Hematopoietic multipotent progenitor cell (in vitro differentiated cells): ENCODE measurements at regions not wholly inside any gene's neighbourhood (a gene's known extent, or its start where the extent isn't known, plus 50 kb on each side); places are given as distances from the start of the nearest gene placed in this dataset.

Experiments
- DNase-seq, 3 donors: peaks; one replicate each; pipeline ENCODE4 v3.0.0-alpha.2; 2011 to 2015; ENCODE audit warnings: low read depth in 2 of 3, low spot score in 2 of 3

GRCh38 chr1:164226977-164227376 is 332.0 kb upstream of the PBX1 start:
- DNase-seq = no peak

- DNase-seq = no peak
Observed at GRCh38 chr1:164228928-164229327, 330.1 kb upstream of the PBX1 start.

- DNase-seq = no peak
Observed at GRCh38 chr1:164233149-164233548, 325.8 kb upstream of the PBX1 start.

- DNase-seq = no peak
Observed at GRCh38 chr1:164240081-164240480, 318.9 kb upstream of the PBX1 start.

- no peak for DNase-seq
Observed at GRCh38 chr1:164250365-164250764, 308.6 kb upstream of the PBX1 start.

GRCh38 chr1:164256456-164256855 is 302.5 kb upstream of the PBX1 start:
- DNase-seq = no peak

- no peak for DNase-seq
Observed at GRCh38 chr1:164261691-164262240, 297.2 kb upstream of the PBX1 start.

GRCh38 chr1:164263540-164263939 is 295.4 kb upstream of the PBX1 start:
- no peak for DNase-seq

- DNase-seq = no peak
Observed at GRCh38 chr1:164265232-164265631, 293.8 kb upstream of the PBX1 start.

- DNase-seq = no peak
Observed at GRCh38 chr1:164272156-164272555, 286.8 kb upstream of the PBX1 start.

GRCh38 chr1:164296172-164296571 is 262.8 kb upstream of the PBX1 start:
- DNase-seq = no peak

- no peak for DNase-seq
Observed at GRCh38 chr1:164308101-164308500, 250.9 kb upstream of the PBX1 start.

- DNase-seq = no peak
Observed at GRCh38 chr1:164310166-164310565, 248.8 kb upstream of the PBX1 start.

GRCh38 chr1:164311377-164311776 is 247.6 kb upstream of the PBX1 start:
- no peak for DNase-seq

- DNase-seq = no peak
Observed at GRCh38 chr1:164320790-164321731, 237.9 kb upstream of the PBX1 start.

- DNase-seq = no peak
Observed at GRCh38 chr1:164325786-164326185, 233.2 kb upstream of the PBX1 start.

GRCh38 chr1:164333387-164333786 is 225.6 kb upstream of the PBX1 start:
- DNase-seq = no peak

- DNase-seq = no peak
Observed at GRCh38 chr1:164337394-164337793, 221.6 kb upstream of the PBX1 start.

GRCh38 chr1:164337885-164338284 is 221.1 kb upstream of the PBX1 start:
- DNase-seq = no peak

- DNase-seq = no peak
Observed at GRCh38 chr1:164343189-164343588, 215.8 kb upstream of the PBX1 start.

GRCh38 chr1:164347980-164348379 is 211.0 kb upstream of the PBX1 start:
- no peak for DNase-seq

- DNase-seq = no peak
Observed at GRCh38 chr1:164356511-164356910, 202.5 kb upstream of the PBX1 start.
